ENCODE measurements at regions not wholly inside any gene's neighbourhood (a gene's known extent, or its start where the extent isn't known, plus 50 kb on each side); places are given as distances from the start of the nearest gene placed in this dataset.

GRCh38 chr6:120620900-120621299, 713.4 kb downstream of the TBC1D32 start:
- TF ChIP-seq POLR2A (IDR thresholded peaks at IDR 0.05; ENCODE audit: low read depth, low read length) (no peak), POLR2AphosphoS5 (IDR thresholded peaks at IDR 0.05; ENCODE audit: low read depth, low read length) (no peak)
